DND-41 (cell line): ENCODE measurements at regions not wholly inside any gene's neighbourhood (a gene's known extent, or its start where the extent isn't known, plus 50 kb on each side); places are given as distances from the start of the nearest gene placed in this dataset.

Experiments used
- ATAC-seq: fragments of 200-7000 bp; cut with Tn5 transposase; 3 replicates; pipeline ENCODE4 v1.9.1; 2021; ENCODE audit warnings: low read depth; ENCODE audit not compliant: insufficient read depth
- DNase-seq: peaks from one replicate; pipeline ENCODE4 v3.0.0-alpha.2; 2020
- H2AFZ ChIP-seq: 2 replicates; pipeline ENCODE4 v1.6.0; 2012; ENCODE audit warnings: low read depth, low read length
- H3K27ac ChIP-seq: 2 replicates; pipeline ENCODE4 v1.5.1; 2012; ENCODE audit warnings: low read length, inconsistent platforms
- H3K27me3 ChIP-seq: fragments of 200-600 bp; sonication (generic); 2 replicates; pipeline ENCODE4 v1.6.0; 2012; ENCODE audit warnings: low read length, mild to moderate bottlenecking, inconsistent platforms; ENCODE audit not compliant: insufficient read depth, poor library complexity
- H3K36me3 ChIP-seq: 2 replicates; pipeline ENCODE4 v1.5.1; 2012; ENCODE audit warnings: low read length, inconsistent platforms; ENCODE audit not compliant: insufficient read depth
- H3K4me1 ChIP-seq: 2 replicates; pipeline ENCODE4 v1.5.1; 2012; ENCODE audit warnings: mild to moderate bottlenecking, low read length; ENCODE audit not compliant: insufficient read depth
- H3K4me2 ChIP-seq: 2 replicates; pipeline ENCODE4 v1.6.0; 2012; ENCODE audit warnings: mild to moderate bottlenecking, moderate library complexity, low read length, inconsistent platforms; ENCODE audit not compliant: insufficient read depth
- H3K4me3 ChIP-seq, 2 experiments: fragments of 200-600 bp in 1 of 2; shearing (Covaris generic) in 1 of 2; 2 replicates each; pipeline ENCODE4 v1.5.1; 2012 to 2016; ENCODE audit warnings: inconsistent platforms in 2 of 2, low read length in 2 of 2, mild to moderate bottlenecking in 2 of 2, low read depth in 1 of 2, moderate library complexity in 1 of 2
- H3K79me2 ChIP-seq: 2 replicates; pipeline ENCODE4 v1.6.0; 2012; ENCODE audit warnings: low read length, inconsistent platforms; ENCODE audit not compliant: insufficient read depth
- H3K9ac ChIP-seq: 2 replicates; pipeline ENCODE4 v1.6.0; 2012; ENCODE audit warnings: low read depth, mild to moderate bottlenecking, inconsistent platforms, low read length, moderate library complexity
- H3K9me3 ChIP-seq: 2 replicates; pipeline ENCODE4 v1.5.1; 2012; ENCODE audit warnings: low read length, moderate library complexity, mild to moderate bottlenecking, inconsistent platforms; ENCODE audit not compliant: insufficient read depth, severe bottlenecking
- H4K20me1 ChIP-seq: 2 replicates; pipeline ENCODE4 v1.6.0; 2012; ENCODE audit warnings: low read length; ENCODE audit not compliant: insufficient read depth
- EZH2 ChIP-seq: IDR thresholded peaks from 3 replicates; pipeline ENCODE4 v1.6.1; 2012; ENCODE audit warnings: borderline replicate concordance, low read depth, mild to moderate bottlenecking, moderate library complexity, low read length, inconsistent platforms; ENCODE audit not compliant: severe bottlenecking
- TF ChIP-seq, protein P1 (sequence below): IDR thresholded peaks from 2 replicates; pipeline ENCODE4 v1.5.1; 2012; ENCODE audit warnings: borderline replicate concordance, low read length, moderate library complexity, mild to moderate bottlenecking; ENCODE audit not compliant: poor library complexity, severe bottlenecking; ENCODE audit errors: extremely low read depth

DNA sequence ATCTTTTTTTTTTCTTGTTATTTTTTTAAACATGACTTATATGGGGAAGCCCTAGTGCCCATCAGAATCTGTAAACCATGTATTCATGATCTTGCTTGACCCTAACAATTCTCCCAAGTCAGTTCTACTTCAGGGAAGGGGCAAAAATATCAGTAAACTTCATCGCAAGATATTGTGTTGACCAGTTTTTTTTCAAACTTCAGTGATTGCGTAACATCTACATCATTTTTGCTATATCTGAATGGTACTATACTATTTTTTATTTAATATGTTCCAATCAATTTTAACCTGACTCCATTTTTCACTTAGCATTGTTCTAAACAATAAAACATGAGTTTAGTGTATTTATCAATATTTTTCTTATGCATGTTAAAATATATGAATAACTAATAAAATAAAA lies 221.2 kb downstream of the NKX6-1 start:
- no peak overlapping the region for H3K4me2 ChIP-seq

DNA sequence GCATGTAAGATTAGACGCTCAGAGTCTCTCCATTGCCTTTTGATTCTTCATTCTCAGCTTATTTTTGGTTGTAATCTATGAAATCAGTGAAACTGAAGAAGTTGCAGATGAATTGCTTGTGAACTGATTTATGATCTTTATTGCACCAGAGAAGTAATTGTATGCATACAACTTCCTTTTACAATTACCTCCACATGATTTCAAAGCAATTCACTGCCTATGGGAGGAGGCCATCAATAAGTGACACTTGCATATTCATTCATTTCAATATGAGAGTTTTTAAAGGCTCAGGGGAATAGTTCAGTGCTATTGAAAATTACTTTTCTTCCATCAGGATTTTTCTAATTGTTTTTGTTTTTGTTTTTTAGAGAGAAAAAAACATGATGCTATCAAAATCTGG lies 222.3 kb downstream of the NKX6-1 start:
- Histone ChIP-seq H3K9me3 (no peaks in the 10 kb centered on the region), H2AFZ (no peak overlapping the region), H3K4me1 (no peaks in the 10 kb centered on the region), H3K27ac (no peak overlapping the region), H3K36me3 (no peaks in the 10 kb centered on the region), H3K79me2 (no peaks in the 10 kb centered on the region), H4K20me1 (no peaks in the 10 kb centered on the region), H3K27me3 (no peaks in the 10 kb centered on the region), H3K9ac (no peak overlapping the region), H3K4me3 (no peak overlapping the region), H3K4me2 (no peak overlapping the region)
- no peak for DNase-seq
- no peak for ATAC-seq
- no peak for TF ChIP-seq EZH2
- TF ChIP-seq, protein P1, sequence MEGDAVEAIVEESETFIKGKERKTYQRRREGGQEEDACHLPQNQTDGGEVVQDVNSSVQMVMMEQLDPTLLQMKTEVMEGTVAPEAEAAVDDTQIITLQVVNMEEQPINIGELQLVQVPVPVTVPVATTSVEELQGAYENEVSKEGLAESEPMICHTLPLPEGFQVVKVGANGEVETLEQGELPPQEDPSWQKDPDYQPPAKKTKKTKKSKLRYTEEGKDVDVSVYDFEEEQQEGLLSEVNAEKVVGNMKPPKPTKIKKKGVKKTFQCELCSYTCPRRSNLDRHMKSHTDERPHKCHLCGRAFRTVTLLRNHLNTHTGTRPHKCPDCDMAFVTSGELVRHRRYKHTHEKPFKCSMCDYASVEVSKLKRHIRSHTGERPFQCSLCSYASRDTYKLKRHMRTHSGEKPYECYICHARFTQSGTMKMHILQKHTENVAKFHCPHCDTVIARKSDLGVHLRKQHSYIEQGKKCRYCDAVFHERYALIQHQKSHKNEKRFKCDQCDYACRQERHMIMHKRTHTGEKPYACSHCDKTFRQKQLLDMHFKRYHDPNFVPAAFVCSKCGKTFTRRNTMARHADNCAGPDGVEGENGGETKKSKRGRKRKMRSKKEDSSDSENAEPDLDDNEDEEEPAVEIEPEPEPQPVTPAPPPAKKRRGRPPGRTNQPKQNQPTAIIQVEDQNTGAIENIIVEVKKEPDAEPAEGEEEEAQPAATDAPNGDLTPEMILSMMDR = no peak

More for the DNA sequence above, 221.2 kb downstream of the NKX6-1 start:
- no peaks in the 10 kb centered on the region for H3K36me3 ChIP-seq
- no peaks in the 10 kb centered on the region for H3K4me1 ChIP-seq
- H3K4me3 ChIP-seq = no peak overlapping the region
- DNase-seq = no peak
- no peak for TF ChIP-seq EZH2
- TF ChIP-seq, protein P1 = no peak
- no peaks in the 10 kb centered on the region for H3K9me3 ChIP-seq
- H2AFZ ChIP-seq = no peak overlapping the region
- no peaks in the 10 kb centered on the region for H3K27me3 ChIP-seq
- no peaks in the 10 kb centered on the region for H4K20me1 ChIP-seq
- no peak overlapping the region for H3K9ac ChIP-seq
- H3K79me2 ChIP-seq = no peaks in the 10 kb centered on the region
- no peak for ATAC-seq
- no peak overlapping the region for H3K27ac ChIP-seq

DNA sequence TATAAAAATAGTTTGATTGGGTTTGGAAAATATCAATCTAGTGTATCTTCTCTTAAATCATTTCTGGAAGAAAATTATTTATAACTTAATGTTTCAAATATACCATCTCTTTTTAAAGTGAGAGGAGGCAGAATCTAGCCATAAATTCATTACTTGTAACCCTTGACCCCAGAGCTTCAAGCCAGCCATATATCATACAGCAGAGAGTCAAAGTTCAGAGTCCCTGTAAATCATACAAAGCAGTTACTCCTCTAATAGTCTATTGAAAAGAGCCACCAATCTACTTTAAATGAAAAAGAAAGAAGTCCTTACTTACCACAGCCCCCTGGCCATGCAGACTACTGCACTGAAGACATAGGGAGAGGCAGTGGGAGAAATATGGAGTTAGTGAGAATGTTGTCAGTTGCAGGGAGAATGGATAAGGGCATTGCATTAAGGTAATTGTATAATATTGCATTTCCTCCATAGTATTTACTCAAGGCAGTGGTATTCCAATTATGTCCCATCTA lies 229.5 kb downstream of the NKX6-1 start:
- no peak for DNase-seq

More for the DNA sequence above, 229.5 kb downstream of the NKX6-1 start:
- Histone ChIP-seq H3K9me3 (no peaks in the 10 kb centered on the region), H3K4me3 (no peak overlapping the region), H3K36me3 (no peaks in the 10 kb centered on the region), H3K27ac (no peak overlapping the region), H4K20me1 (no peaks in the 10 kb centered on the region), H2AFZ (no peak overlapping the region), H3K9ac (no peak overlapping the region), H3K79me2 (no peaks in the 10 kb centered on the region), H3K27me3 (no peaks in the 10 kb centered on the region), H3K4me2 (no peak overlapping the region), H3K4me1 (no peaks in the 10 kb centered on the region)
- no peak for ATAC-seq
- TF ChIP-seq, protein P1 = no peak
- TF ChIP-seq EZH2 = no peak
